Suprapubic skin (tissue), 4 donors: ENCODE measurements at regions not wholly inside any gene's neighbourhood (a gene's known extent, or its start where the extent isn't known, plus 50 kb on each side); places are given as distances from the start of the nearest gene placed in this dataset.

Source experiments
- DNase-seq, 2 donors: peaks; one replicate each; pipeline ENCODE4 v3.0.0-alpha.2; 2019; ENCODE audit warnings: low spot score in 2 of 2
- H3K27ac ChIP-seq: fragments of 200-600 bp; sonication (generic); one replicate; pipeline ENCODE4 v1.5.1; 2019
- H3K27me3 ChIP-seq: fragments of 200-600 bp; sonication (generic); one replicate; pipeline ENCODE4 v1.5.1; 2019
- H3K36me3 ChIP-seq: fragments of 200-600 bp; sonication (generic); one replicate; pipeline ENCODE4 v1.5.1; 2019
- H3K4me1 ChIP-seq: fragments of 200-600 bp; sonication (generic); one replicate; pipeline ENCODE4 v1.5.1; 2019
- H3K4me3 ChIP-seq: fragments of 200-600 bp; sonication (generic); one replicate; pipeline ENCODE4 v1.5.1; 2019; ENCODE audit warnings: mild to moderate bottlenecking
- H3K9me3 ChIP-seq: fragments of 200-600 bp; sonication (generic); one replicate; pipeline ENCODE4 v1.5.1; 2019
- EP300 ChIP-seq: sonication (generic); formaldehyde crosslinking; IDR thresholded peaks from one replicate; pipeline ENCODE4 v1.6.1; 2017; ENCODE audit warnings: antibody characterized with exemption
- POLR2A ChIP-seq, 2 donors: fragments of 450-650 bp; IDR thresholded peaks; one replicate each; pipeline ENCODE4 v1.6.1; 2017; ENCODE audit warnings: antibody characterized with exemption in 2 of 2, mild to moderate bottlenecking in 2 of 2, moderate library complexity in 2 of 2
- POLR2AphosphoS5 ChIP-seq, 3 donors: sonication (generic); formaldehyde crosslinking; IDR thresholded peaks; one replicate each; pipeline ENCODE4 v1.6.1; 2017; ENCODE audit warnings: antibody characterized with exemption in 3 of 3
- WGBS: methylation state at CpG from one replicate; pipeline ENCODE4 v1.1.5; 2018; 5-methylcytosine and 5-hydroxymethylcytosine counted together
- TF ChIP-seq, protein P1 (sequence below), 2 donors: fragments of 200-600 bp in 1 of 2; fragments of 450-650 bp in 1 of 2; sonication (generic) in 1 of 2; IDR thresholded peaks; one replicate each; pipeline ENCODE4 v1.5.1; 2016 to 2019; ENCODE audit warnings: antibody characterized with exemption in 2 of 2, mild to moderate bottlenecking in 1 of 2, moderate library complexity in 1 of 2

DNA sequence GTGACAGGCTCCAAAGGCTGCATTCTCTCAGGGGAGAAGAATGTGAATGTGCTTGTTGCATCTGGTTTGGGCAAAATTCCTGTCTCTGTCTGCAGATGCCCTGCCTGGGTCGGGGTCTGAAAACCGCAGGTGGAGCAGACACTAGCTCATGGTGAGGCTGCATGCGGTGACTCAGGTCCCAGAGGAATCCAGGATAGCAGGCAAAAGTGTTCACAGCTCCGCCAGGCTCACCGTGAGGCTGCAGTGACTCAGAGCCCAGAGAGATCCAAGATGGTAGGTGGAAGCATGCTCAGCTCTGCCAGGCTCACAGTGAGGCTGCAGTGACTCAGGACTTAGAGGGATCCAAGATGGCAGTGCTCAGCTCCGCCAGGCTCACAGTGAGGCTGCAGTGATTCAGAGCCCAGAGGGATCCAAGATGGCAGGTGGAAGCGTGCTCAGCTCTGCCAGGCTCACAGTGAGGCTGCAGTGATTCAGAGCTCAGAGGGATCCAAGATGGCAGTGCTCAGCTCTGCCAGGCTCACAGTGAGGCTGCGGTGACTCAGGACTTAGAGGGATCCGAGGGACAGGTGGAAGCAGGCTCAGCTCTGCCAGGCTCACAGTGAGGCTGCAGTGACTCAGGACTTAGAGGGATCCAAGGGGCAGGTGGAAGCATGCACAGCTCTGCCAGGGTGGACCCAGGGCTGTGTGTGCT, 200.5 kb downstream of the ACKR3 start:
- Histone ChIP-seq H3K4me1 (peaks cover 3% of the 10 kb centered on the region), H3K36me3 (no peaks in the 10 kb centered on the region), H3K27me3 (no peaks in the 10 kb centered on the region), H3K27ac (no peak overlapping the region), H3K9me3 (no peaks in the 10 kb centered on the region), H3K4me3 (no peak overlapping the region)
- 65% methylated on average over 5 of the region's 9 CpGs for WGBS
- DNase-seq, result peak in 1 of 2 donors; percentile 44
- TF ChIP-seq, protein P1, sequence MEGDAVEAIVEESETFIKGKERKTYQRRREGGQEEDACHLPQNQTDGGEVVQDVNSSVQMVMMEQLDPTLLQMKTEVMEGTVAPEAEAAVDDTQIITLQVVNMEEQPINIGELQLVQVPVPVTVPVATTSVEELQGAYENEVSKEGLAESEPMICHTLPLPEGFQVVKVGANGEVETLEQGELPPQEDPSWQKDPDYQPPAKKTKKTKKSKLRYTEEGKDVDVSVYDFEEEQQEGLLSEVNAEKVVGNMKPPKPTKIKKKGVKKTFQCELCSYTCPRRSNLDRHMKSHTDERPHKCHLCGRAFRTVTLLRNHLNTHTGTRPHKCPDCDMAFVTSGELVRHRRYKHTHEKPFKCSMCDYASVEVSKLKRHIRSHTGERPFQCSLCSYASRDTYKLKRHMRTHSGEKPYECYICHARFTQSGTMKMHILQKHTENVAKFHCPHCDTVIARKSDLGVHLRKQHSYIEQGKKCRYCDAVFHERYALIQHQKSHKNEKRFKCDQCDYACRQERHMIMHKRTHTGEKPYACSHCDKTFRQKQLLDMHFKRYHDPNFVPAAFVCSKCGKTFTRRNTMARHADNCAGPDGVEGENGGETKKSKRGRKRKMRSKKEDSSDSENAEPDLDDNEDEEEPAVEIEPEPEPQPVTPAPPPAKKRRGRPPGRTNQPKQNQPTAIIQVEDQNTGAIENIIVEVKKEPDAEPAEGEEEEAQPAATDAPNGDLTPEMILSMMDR (IDR thresholded peaks at IDR 0.05), result no peak
- TF ChIP-seq POLR2AphosphoS5 (IDR thresholded peaks at IDR 0.05) (no peak), EP300 (no peak), POLR2A (IDR thresholded peaks at IDR 0.05) (no peak)

DNA sequence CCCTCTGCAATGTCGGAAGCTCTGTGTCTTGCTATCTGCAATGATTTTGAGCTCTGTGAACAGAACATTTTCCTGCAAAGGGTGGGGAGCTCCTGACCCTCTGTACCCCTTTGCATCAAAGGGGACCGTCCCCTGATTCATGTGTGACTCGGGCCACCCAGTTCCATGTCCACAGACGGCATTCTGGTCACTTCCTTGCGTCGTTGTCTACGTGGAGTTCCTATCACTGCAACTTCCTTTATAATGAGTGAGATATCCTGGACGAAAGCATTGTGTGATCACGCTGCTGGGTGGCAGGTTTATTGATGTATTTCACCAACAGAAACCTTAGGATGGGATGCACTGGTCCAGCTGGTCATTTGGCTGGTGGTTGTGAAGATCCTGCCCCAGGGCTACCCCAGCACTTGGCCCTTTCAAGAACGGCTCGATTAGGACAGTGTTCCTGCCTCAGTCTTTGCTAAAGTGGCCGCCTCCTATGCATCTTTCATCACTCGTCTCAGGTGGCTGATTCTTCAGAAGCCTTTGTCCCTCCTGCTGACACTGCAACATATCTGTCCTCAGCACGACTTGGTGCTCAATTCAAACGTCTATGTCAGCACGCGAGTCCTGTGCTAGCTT, 202.7 kb downstream of the ACKR3 start:
- Histone ChIP-seq H3K27me3 (no peaks in the 10 kb centered on the region), H3K9me3 (no peaks in the 10 kb centered on the region), H3K4me1 (peaks cover 9% of the 10 kb centered on the region), H3K4me3 (no peak overlapping the region), H3K36me3 (no peaks in the 10 kb centered on the region), H3K27ac (no peak overlapping the region)
- WGBS, result 84% methylated on average over 17 of the region's 17 CpGs
- peak in 1 of 2 donors; percentile 28 for DNase-seq
- no peak for TF ChIP-seq POLR2A (IDR thresholded peaks at IDR 0.05)
- TF ChIP-seq, protein P1 (IDR thresholded peaks at IDR 0.05), result no peak
- no peak for TF ChIP-seq EP300
- no peak for TF ChIP-seq POLR2AphosphoS5 (IDR thresholded peaks at IDR 0.05)

DNA sequence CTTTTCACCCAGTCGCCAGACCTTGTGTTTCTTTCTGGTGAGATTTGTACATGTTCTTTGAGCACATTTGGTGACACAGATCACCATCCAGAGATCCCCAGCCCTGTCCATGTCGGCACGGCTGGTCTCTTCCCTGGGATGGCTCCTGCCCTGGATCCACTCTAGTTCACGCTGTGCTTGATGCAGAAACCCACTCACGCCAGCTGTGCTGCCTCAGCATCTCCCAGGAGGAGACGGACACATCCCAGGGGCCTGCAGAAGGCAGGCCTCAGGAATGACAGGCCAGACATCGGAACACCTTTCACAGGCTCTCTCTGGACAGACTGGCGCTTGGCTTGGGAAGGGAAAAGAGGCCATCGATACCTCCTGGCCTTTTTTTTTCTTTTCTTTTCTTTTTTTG, 203.6 kb downstream of the ACKR3 start:
- Histone ChIP-seq H3K9me3 (no peaks in the 10 kb centered on the region), H3K4me3 (no peak overlapping the region), H3K27me3 (no peaks in the 10 kb centered on the region), H3K36me3 (no peaks in the 10 kb centered on the region), H3K27ac (no peak overlapping the region), H3K4me1 (peaks cover 11% of the 10 kb centered on the region)
- TF ChIP-seq EP300 (no peak), POLR2A (IDR thresholded peaks at IDR 0.05) (no peak), POLR2AphosphoS5 (IDR thresholded peaks at IDR 0.05) (no peak)
- TF ChIP-seq, protein P1 (IDR thresholded peaks at IDR 0.05), result no peak
- 98% methylated on average over 9 of the region's 9 CpGs for WGBS
- peak in 1 of 2 donors; percentile 30 for DNase-seq

DNA sequence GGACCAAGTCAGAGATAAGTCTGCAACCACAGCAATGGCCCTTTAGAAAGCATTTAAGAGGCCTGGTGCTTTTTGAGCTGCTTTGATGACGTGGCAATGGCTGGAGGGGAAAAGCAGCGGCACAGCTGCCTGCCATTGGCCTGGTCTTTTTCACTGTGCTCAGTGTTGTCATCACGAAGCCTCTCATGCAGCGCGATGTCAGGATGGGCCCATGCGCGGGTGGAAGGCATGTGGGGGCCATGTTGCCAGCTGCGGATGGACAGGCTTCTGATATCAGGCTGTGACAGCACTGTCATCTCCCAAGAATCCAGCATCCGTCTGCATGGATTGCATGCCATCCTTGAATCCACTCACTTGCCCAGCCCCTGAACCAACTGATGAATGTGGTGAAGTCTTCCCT, 204.5 kb downstream of the ACKR3 start:
- no peak for DNase-seq
- 79% methylated on average over 6 of the region's 9 CpGs for WGBS
- Histone ChIP-seq H3K27ac (no peak overlapping the region), H3K27me3 (no peaks in the 10 kb centered on the region), H3K36me3 (no peaks in the 10 kb centered on the region), H3K4me1 (peaks cover 11% of the 10 kb centered on the region), H3K9me3 (no peaks in the 10 kb centered on the region), H3K4me3 (no peak overlapping the region)
- TF ChIP-seq POLR2A (IDR thresholded peaks at IDR 0.05) (no peak), EP300 (no peak), POLR2AphosphoS5 (IDR thresholded peaks at IDR 0.05) (no peak)
- TF ChIP-seq, protein P1 (IDR thresholded peaks at IDR 0.05), result no peak

DNA sequence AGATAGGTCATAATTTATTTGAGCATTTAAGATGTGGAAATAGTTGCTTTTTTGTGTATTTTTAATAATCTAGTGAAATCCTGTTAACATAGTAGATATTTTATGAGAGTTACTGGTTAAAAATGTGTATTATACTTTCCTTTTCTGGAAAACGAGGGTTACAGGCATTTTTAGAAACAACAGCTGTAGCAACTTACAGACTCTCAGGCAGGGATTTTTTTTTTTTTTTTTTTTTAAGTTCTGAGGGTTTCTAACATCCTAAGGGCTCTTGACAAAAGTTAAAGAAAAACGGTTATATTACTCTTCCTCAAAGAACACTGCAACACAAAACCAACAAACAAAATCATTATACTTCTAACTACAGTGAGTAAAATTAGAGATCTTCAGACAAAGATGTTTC, 205.9 kb downstream of the ACKR3 start:
- H3K27ac ChIP-seq, result no peak overlapping the region
- DNase-seq, result no peak
- no peak for TF ChIP-seq POLR2AphosphoS5 (IDR thresholded peaks at IDR 0.05)
- TF ChIP-seq, protein P1 (IDR thresholded peaks at IDR 0.05), result no peak
- TF ChIP-seq POLR2A (IDR thresholded peaks at IDR 0.05), result no peak
- no peak for TF ChIP-seq EP300
- no peaks in the 10 kb centered on the region for H3K9me3 ChIP-seq
- no peak overlapping the region for H3K4me3 ChIP-seq
- peaks cover 11% of the 10 kb centered on the region for H3K4me1 ChIP-seq
- no peaks in the 10 kb centered on the region for H3K36me3 ChIP-seq
- WGBS, result 49% methylated on average over 2 of the region's 2 CpGs
- no peaks in the 10 kb centered on the region for H3K27me3 ChIP-seq
